GM12875 (cell line): ENCODE measurements at regions not wholly inside any gene's neighbourhood (a gene's known extent, or its start where the extent isn't known, plus 50 kb on each side); places are given as distances from the start of the nearest gene placed in this dataset.

Experiments
- H3K4me3 ChIP-seq: one replicate; pipeline ENCODE4 v1.5.1; 2011; ENCODE audit warnings: low read depth, low read length, control low read depth
- CTCF ChIP-seq: IDR thresholded peaks from 2 replicates; pipeline ENCODE4 v1.5.1; 2011; ENCODE audit warnings: low read depth, mild to moderate bottlenecking, control low read depth, inconsistent platforms, low read length, moderate library complexity, borderline replicate concordance; ENCODE audit not compliant: insufficient read depth

GRCh38 chr1:14508613-14509012, 89.9 kb upstream of the KAZN start:
- H3K4me3 ChIP-seq = no peak overlapping the region
- no peak for TF ChIP-seq CTCF

- no peak for TF ChIP-seq CTCF
- H3K4me3 ChIP-seq = no peak overlapping the region
Observed at GRCh38 chr1:14511166-14511680, 87.3 kb upstream of the KAZN start.

GRCh38 chr1:14511796-14512585, 86.5 kb upstream of the KAZN start:
- no peak overlapping the region for H3K4me3 ChIP-seq
- no peak for TF ChIP-seq CTCF

- no peak overlapping the region for H3K4me3 ChIP-seq
- no peak for TF ChIP-seq CTCF
Observed at GRCh38 chr1:14513111-14513510, 85.4 kb upstream of the KAZN start.

- no peak for TF ChIP-seq CTCF
Observed at GRCh38 chr1:14514739-14515138, 83.7 kb upstream of the KAZN start.

GRCh38 chr1:14516974-14517840, 81.3 kb upstream of the KAZN start:
- no peak overlapping the region for H3K4me3 ChIP-seq
- no peak for TF ChIP-seq CTCF

More at GRCh38 chr1:14514739-14515138, 83.7 kb upstream of the KAZN start:
- no peak overlapping the region for H3K4me3 ChIP-seq

GRCh38 chr1:14517841-14518180, 80.7 kb upstream of the KAZN start:
- H3K4me3 ChIP-seq = no peak overlapping the region
- no peak for TF ChIP-seq CTCF
